ENCODE measurements at regions not wholly inside any gene's neighbourhood (a gene's known extent, or its start where the extent isn't known, plus 50 kb on each side); places are given as distances from the start of the nearest gene placed in this dataset.

- TF ChIP-seq, protein P1, sequence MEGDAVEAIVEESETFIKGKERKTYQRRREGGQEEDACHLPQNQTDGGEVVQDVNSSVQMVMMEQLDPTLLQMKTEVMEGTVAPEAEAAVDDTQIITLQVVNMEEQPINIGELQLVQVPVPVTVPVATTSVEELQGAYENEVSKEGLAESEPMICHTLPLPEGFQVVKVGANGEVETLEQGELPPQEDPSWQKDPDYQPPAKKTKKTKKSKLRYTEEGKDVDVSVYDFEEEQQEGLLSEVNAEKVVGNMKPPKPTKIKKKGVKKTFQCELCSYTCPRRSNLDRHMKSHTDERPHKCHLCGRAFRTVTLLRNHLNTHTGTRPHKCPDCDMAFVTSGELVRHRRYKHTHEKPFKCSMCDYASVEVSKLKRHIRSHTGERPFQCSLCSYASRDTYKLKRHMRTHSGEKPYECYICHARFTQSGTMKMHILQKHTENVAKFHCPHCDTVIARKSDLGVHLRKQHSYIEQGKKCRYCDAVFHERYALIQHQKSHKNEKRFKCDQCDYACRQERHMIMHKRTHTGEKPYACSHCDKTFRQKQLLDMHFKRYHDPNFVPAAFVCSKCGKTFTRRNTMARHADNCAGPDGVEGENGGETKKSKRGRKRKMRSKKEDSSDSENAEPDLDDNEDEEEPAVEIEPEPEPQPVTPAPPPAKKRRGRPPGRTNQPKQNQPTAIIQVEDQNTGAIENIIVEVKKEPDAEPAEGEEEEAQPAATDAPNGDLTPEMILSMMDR (conservative IDR thresholded peaks at IDR 0.05; ENCODE audit: low read depth), result no peak
- CTCF ChIA-PET, result no interaction called here
- H3K27ac ChIP-seq, result no peak overlapping the region
- POLR2A ChIA-PET (ENCODE audit: low non-redundant PET), result no interaction called here
- no peak for DNase-seq (ENCODE audit: low spot score)
Measured at GRCh38 chr1:100627054-100627716, 89.2 kb downstream of the GPR88 start.

DNA sequence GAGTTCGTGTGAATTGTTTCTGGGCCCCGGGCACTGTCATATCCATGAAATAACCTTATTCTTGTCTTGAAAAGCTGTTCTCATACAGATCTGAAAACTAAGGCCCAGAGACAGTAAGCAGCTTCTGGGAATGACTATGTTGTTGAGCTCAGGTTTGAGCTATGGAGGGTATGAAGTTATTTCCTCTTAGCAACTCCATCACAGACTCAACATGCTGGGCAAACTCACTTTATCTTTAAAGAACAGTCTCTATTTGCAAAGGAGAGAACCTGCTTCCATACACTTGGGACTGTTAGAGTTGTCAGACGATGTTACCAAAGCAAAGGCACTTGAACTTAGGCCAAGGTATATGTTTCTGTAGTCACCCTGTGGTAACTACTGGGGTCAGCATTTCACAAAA, 90.0 kb downstream of the GPR88 start:
- no peak overlapping the region for H3K27ac ChIP-seq
- ChIA-PET CTCF (no interaction called here), POLR2A (ENCODE audit: low non-redundant PET) (no interaction called here)
- no peak for DNase-seq (ENCODE audit: low spot score)
- TF ChIP-seq, protein P1 (conservative IDR thresholded peaks at IDR 0.05; ENCODE audit: low read depth), result no peak

- H3K27ac ChIP-seq, result no peak overlapping the region
- CTCF ChIA-PET, result no interaction called here
Measured at GRCh38 chr1:100628631-100629081, 90.7 kb downstream of the GPR88 start.

DNA sequence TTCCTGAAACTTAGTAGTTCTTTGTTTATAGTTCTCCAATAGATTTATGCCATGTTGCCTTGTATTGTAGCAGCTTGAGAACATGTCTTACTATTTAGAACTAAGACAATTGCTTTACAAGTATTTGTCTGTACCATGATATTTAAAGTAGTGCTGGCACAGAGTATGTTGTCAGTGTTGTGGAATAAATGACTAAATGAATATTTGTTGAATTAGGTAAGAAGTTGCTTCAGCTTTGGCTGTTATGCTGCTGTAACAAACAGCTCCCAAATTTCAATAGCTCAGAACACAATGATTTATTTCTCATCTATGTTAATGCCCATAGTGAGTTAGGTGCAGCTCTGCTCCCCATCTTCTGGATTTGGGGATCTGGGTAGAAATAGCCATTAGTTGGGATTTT, 90.2 kb upstream of the VCAM1 start:
- ChIA-PET CTCF (no interaction called here), POLR2A (ENCODE audit: low non-redundant PET) (no interaction called here)
- H3K27ac ChIP-seq, result no peak overlapping the region
- DNase-seq (ENCODE audit: low spot score), result no peak
- TF ChIP-seq, protein P1 (conservative IDR thresholded peaks at IDR 0.05; ENCODE audit: low read depth), result no peak

More at GRCh38 chr1:100628631-100629081, 90.7 kb downstream of the GPR88 start:
- TF ChIP-seq, protein P1 (conservative IDR thresholded peaks at IDR 0.05; ENCODE audit: low read depth), result no peak
- POLR2A ChIA-PET (ENCODE audit: low non-redundant PET), result no interaction called here
- DNase-seq (ENCODE audit: low spot score), result no peak

DNA sequence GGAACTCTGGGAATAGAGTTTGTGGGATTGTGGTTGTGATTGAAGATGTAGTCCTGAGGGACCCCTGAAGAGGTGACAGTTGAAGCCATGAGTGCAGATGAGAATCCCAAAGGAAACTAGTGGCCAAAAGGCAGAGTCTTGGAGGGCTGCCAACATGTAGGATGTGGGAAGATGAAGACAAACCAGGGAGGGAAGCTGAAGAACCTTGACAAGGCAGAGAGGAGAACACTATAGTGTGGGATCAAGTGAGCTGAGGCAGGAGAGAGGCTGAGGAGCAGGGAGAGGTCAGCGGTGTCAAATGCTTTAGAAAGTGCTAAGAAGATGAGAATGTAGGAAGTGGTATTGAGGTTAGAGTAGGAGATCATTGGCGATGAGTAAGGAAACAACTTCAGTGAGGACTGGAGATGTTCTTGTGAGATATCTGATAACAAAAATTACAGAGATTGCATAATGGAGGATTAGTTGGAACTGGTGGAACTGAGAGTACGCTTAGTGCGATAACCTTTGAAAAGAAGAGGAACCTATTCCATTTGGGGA, 88.5 kb upstream of the VCAM1 start:
- POLR2A ChIA-PET (ENCODE audit: low non-redundant PET), result no interaction called here
- CTCF ChIA-PET, result no interaction called here
- H3K27ac ChIP-seq, result no peak overlapping the region
- TF ChIP-seq, protein P1 (conservative IDR thresholded peaks at IDR 0.05; ENCODE audit: low read depth), result no peak
- no peak for DNase-seq (ENCODE audit: low spot score)

DNA sequence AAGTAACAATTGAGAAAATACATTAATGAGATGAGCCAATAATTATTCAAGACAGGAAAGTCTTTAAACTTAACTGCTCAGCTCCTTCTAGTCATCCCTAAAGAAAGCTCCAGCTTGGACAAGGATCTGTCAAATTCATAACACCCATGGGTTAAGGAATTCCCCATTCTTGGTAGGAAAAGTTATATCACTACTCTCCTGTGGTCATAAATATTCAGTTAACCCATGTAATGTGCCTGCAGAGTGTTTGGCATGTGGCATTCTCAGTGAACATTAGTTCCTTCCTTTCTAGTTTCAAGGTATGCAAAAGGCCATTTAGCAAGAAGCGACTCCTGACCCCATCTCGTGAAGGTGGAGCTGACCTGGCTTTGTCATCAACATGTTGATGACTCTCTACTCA, 76.7 kb upstream of the VCAM1 start:
- H3K27ac ChIP-seq, result no peak overlapping the region
- POLR2A ChIA-PET (ENCODE audit: low non-redundant PET), result no interaction called here
- no peak for DNase-seq (ENCODE audit: low spot score)
- TF ChIP-seq, protein P1 (conservative IDR thresholded peaks at IDR 0.05; ENCODE audit: low read depth), result no peak
- CTCF ChIA-PET, result no interaction called here
